ENCODE measurements at regions not wholly inside any gene's neighbourhood (a gene's known extent, or its start where the extent isn't known, plus 50 kb on each side); places are given as distances from the start of the nearest gene placed in this dataset.

DNA sequence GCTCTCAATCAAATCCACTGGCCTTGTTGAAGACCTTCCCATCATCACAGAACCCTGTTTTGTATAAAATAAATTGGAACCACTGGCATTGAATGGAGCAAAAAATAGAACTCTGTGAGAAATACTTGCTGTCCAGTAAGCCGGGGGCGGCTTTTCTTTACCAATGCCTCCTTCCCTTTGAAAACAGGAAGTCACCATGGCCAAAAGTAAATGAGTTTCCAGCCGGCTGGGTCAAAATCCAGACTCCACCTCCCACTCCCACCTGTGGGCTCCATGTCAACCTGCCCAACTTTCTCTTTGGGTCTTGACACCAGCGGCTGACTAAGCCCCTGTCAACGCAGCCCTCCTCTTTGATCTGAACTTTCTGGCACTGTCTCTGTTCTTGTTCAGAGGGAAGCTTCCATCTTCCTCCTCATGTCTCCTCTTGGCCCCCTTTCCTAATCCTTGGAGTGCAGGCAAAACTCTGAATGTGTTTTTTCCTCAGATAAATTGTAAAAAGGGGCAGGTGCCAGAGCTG, 95.2 kb downstream of the TFAP2C start:
- no peaks in the 10 kb centered on the region for H3K9me3 Mint-ChIP-seq
- H3K36me3 Mint-ChIP-seq (ENCODE audit: low read depth) = no peaks in the 10 kb centered on the region
- H3K4me3 Mint-ChIP-seq = no peak overlapping the region
- H3K4me1 Mint-ChIP-seq = peaks cover 4% of the 10 kb centered on the region
- no peak for DNase-seq (ENCODE audit: low read depth, low spot score)
- TF ChIP-seq, protein P1, sequence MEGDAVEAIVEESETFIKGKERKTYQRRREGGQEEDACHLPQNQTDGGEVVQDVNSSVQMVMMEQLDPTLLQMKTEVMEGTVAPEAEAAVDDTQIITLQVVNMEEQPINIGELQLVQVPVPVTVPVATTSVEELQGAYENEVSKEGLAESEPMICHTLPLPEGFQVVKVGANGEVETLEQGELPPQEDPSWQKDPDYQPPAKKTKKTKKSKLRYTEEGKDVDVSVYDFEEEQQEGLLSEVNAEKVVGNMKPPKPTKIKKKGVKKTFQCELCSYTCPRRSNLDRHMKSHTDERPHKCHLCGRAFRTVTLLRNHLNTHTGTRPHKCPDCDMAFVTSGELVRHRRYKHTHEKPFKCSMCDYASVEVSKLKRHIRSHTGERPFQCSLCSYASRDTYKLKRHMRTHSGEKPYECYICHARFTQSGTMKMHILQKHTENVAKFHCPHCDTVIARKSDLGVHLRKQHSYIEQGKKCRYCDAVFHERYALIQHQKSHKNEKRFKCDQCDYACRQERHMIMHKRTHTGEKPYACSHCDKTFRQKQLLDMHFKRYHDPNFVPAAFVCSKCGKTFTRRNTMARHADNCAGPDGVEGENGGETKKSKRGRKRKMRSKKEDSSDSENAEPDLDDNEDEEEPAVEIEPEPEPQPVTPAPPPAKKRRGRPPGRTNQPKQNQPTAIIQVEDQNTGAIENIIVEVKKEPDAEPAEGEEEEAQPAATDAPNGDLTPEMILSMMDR (conservative IDR thresholded peaks at IDR 0.05) = no peak
- H3K27ac Mint-ChIP-seq (ENCODE audit: unreplicated experiment) = peak overlapping the region; percentile 75
- no peaks in the 10 kb centered on the region for H3K27me3 Mint-ChIP-seq (ENCODE audit: low read depth)

DNA sequence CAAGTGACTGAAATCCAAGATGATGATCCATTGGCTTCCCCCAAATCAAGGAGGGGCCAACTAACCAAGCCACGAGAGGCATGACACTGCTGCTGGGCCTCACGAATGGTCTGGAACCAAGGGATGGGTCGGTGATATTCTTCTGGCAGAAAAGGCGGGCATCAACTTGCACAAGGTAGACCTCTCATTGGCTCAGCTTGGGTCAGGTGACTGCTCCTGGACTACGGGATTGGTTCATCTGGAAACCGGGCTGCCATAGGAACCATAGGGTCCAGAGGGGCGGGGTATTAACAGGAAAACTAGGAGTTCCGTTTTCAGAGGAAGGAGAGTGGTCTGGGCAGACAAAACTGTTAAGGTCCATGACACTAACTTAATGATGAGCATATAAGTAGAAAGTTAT, 100.9 kb downstream of the TFAP2C start:
- peaks cover 8% of the 10 kb centered on the region for H3K27me3 Mint-ChIP-seq (ENCODE audit: low read depth)
- no peak overlapping the region for H3K4me3 Mint-ChIP-seq
- DNase-seq (ENCODE audit: low read depth, low spot score) = no peak
- TF ChIP-seq, protein P1 (conservative IDR thresholded peaks at IDR 0.05) = no peak
- no peak overlapping the region for H3K27ac Mint-ChIP-seq (ENCODE audit: unreplicated experiment)
- H3K4me1 Mint-ChIP-seq = no peaks in the 10 kb centered on the region
- no peaks in the 10 kb centered on the region for H3K36me3 Mint-ChIP-seq (ENCODE audit: low read depth)
- no peaks in the 10 kb centered on the region for H3K9me3 Mint-ChIP-seq

DNA sequence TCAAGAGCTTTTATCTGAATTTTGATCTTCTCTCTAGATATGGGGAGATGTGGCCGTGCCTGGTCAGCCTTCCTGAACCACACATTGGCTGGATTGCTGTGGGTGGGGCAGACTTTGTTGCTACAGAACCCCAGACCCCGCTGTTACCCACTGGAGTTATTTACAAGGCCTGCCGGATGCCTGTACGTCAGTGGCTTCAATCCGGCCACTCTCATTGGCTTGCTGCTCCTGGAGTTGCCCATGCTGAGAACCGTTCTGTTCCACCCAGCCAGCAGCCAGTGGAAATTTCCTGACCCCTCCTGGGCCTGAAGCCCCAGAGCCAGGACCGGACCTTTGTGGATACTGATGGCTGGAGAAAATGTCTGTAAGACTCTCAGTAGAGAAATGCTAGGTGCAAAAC, 101.9 kb downstream of the TFAP2C start:
- H3K27ac Mint-ChIP-seq (ENCODE audit: unreplicated experiment) = no peak overlapping the region
- TF ChIP-seq, protein P1 (conservative IDR thresholded peaks at IDR 0.05) = no peak
- H3K36me3 Mint-ChIP-seq (ENCODE audit: low read depth) = no peaks in the 10 kb centered on the region

DNA sequence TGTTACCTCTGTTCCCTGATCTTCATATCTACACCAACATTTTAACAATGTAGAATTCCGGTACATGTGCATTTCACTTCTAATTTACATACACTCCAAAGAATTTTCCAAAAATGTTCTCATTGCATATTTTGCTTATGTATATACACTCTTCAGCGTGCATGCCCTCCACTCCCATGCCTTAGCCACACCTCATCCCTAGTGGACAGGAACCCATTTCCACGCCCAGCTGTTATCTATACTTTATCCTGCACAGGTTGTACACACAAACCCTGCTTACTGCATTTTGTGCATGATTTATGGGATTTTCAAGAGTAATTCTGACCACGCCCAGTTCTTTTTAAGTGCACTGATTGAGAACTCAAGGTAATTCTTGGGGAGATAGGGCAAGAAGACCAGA, 102.4 kb downstream of the TFAP2C start:
- TF ChIP-seq, protein P1 (conservative IDR thresholded peaks at IDR 0.05) = no peak
- no peak for DNase-seq (ENCODE audit: low read depth, low spot score)
- no peaks in the 10 kb centered on the region for H3K36me3 Mint-ChIP-seq (ENCODE audit: low read depth)
- no peak overlapping the region for H3K4me3 Mint-ChIP-seq
- no peak overlapping the region for H3K27ac Mint-ChIP-seq (ENCODE audit: unreplicated experiment)
- peaks cover 4% of the 10 kb centered on the region for H3K4me1 Mint-ChIP-seq
- no peaks in the 10 kb centered on the region for H3K9me3 Mint-ChIP-seq
- H3K27me3 Mint-ChIP-seq (ENCODE audit: low read depth) = peaks cover 21% of the 10 kb centered on the region

More for the DNA sequence above, 101.9 kb downstream of the TFAP2C start:
- DNase-seq (ENCODE audit: low read depth, low spot score) = no peak
- Mint-ChIP-seq H3K9me3 (no peaks in the 10 kb centered on the region), H3K4me1 (no peaks in the 10 kb centered on the region), H3K4me3 (no peak overlapping the region), H3K27me3 (ENCODE audit: low read depth) (peaks cover 17% of the 10 kb centered on the region)

DNA sequence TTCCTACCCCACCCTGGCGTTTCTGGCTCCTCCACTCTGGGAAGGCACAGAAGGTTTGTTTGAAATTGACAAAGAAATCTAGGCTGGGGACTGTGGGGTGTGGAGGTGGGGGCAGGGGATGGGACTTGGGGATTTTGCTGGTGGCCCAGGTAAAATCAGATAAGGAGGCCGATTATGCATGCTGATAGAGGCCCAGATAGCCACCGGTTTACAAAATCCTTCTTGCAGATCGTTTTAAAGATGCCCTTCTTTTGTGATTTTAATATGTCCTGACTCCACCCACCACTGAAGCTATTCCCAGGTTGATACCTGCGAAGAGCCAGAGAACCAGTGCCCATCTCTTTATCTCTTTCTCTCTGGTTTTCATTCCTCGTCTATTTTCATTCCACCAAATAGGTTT, 104.9 kb downstream of the TFAP2C start:
- TF ChIP-seq, protein P1 (conservative IDR thresholded peaks at IDR 0.05) = no peak
- no peak for DNase-seq (ENCODE audit: low read depth, low spot score)
- Mint-ChIP-seq H3K27ac (ENCODE audit: unreplicated experiment) (no peak overlapping the region), H3K36me3 (ENCODE audit: low read depth) (no peaks in the 10 kb centered on the region), H3K4me1 (peaks cover 5% of the 10 kb centered on the region), H3K9me3 (no peaks in the 10 kb centered on the region), H3K4me3 (no peak overlapping the region), H3K27me3 (ENCODE audit: low read depth) (peaks cover 30% of the 10 kb centered on the region)
